Gastroesophageal sphincter (tissue), 3 donors: ENCODE measurements at regions not wholly inside any gene's neighbourhood (a gene's known extent, or its start where the extent isn't known, plus 50 kb on each side); places are given as distances from the start of the nearest gene placed in this dataset.

Experiments used
- EP300 ChIP-seq: sonication (generic); formaldehyde crosslinking; IDR thresholded peaks from one replicate; pipeline ENCODE4 v1.6.1; 2017; ENCODE audit warnings: antibody characterized with exemption, mild to moderate bottlenecking
- POLR2A ChIP-seq, 2 donors: fragments of 450-650 bp; IDR thresholded peaks; one replicate each; pipeline ENCODE4 v1.6.1; 2017; ENCODE audit warnings: antibody characterized with exemption in 2 of 2, mild to moderate bottlenecking in 2 of 2, moderate library complexity in 1 of 2
- POLR2AphosphoS5 ChIP-seq: sonication (generic); formaldehyde crosslinking; IDR thresholded peaks from one replicate; pipeline ENCODE4 v1.6.1; 2017; ENCODE audit warnings: antibody characterized with exemption
- TF ChIP-seq, protein P1 (sequence below), 4 experiments: fragments of 200-600 bp in 2 of 4; fragments of 450-650 bp in 2 of 4; sonication (generic) in 1 of 4; IDR thresholded peaks; one replicate each; pipeline ENCODE4 v1.5.1; 2017 to 2019; ENCODE audit warnings: antibody characterized with exemption in 4 of 4, mild to moderate bottlenecking in 2 of 4, moderate library complexity in 2 of 4

DNA sequence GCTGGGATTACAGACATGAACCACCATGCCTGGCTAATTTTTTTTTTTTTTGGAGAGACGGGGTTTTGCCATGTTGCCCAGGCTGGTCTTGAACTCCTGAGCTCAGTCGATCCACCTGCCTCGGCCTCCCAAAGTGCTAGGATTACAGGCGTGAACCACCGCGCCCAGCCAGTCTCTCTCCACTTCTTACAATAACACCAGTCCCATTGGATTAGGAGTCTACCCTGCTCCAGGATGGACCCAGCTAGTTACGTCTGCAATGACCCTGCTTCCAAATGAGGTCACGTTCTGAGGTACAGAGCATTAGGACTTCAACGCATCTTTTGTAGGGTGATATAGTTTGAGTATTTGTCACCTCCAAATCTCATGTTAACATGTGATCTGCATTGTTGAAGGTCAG is 146.9 kb upstream of the MYLIP start:
- TF ChIP-seq, protein P1, sequence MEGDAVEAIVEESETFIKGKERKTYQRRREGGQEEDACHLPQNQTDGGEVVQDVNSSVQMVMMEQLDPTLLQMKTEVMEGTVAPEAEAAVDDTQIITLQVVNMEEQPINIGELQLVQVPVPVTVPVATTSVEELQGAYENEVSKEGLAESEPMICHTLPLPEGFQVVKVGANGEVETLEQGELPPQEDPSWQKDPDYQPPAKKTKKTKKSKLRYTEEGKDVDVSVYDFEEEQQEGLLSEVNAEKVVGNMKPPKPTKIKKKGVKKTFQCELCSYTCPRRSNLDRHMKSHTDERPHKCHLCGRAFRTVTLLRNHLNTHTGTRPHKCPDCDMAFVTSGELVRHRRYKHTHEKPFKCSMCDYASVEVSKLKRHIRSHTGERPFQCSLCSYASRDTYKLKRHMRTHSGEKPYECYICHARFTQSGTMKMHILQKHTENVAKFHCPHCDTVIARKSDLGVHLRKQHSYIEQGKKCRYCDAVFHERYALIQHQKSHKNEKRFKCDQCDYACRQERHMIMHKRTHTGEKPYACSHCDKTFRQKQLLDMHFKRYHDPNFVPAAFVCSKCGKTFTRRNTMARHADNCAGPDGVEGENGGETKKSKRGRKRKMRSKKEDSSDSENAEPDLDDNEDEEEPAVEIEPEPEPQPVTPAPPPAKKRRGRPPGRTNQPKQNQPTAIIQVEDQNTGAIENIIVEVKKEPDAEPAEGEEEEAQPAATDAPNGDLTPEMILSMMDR (IDR thresholded peaks at IDR 0.05), result no peak
- TF ChIP-seq POLR2A (IDR thresholded peaks at IDR 0.05) (no peak), EP300 (no peak), POLR2AphosphoS5 (no peak)
